ENCODE measurements at regions not wholly inside any gene's neighbourhood (a gene's known extent, or its start where the extent isn't known, plus 50 kb on each side); places are given as distances from the start of the nearest gene placed in this dataset.

GRCh38 chr7:115585015-115585718, 445.4 kb downstream of the TFEC start:
- TF ChIP-seq POLR2A (IDR thresholded peaks at IDR 0.05; ENCODE audit: low read length) (no peak), GATA1 (IDR thresholded peaks at IDR 0.05; ENCODE audit: low read depth, low read length) (no peak)

Data from erythroblast (primary cell).